HCT116 (cell line): ENCODE measurements at regions not wholly inside any gene's neighbourhood (a gene's known extent, or its start where the extent isn't known, plus 50 kb on each side); places are given as distances from the start of the nearest gene placed in this dataset.

Source experiments
- ATAC-seq: fragments of 200-7000 bp; cut with Tn5 transposase; 2 replicates; pipeline ENCODE4 v1.9.1; 2020; ENCODE audit warnings: mild to moderate bottlenecking, moderate library complexity
- BruUV-seq: library from RNA; stranded (reverse); fragments of 400-500 nt; replicated peaks from 2 replicates; lab custom pipeline; 2021; lab: Mats Ljungman, UMichigan
- CTCF ChIA-PET: fragments of 300-600 bp; sonication (Branson Sonifier 250); formaldehyde crosslinking; loops from one replicate; lab custom pipeline; 2021; ENCODE audit warnings: antibody characterized with exemption; lab: Charles Lee
- POLR2A ChIA-PET: fragments of 300-600, 350-600 bp; sonication (Branson Sonifier 250); formaldehyde crosslinking; loops from one replicate; lab custom pipeline; 2021; ENCODE audit warnings: antibody characterized with exemption; lab: Charles Lee
- RAD21 ChIA-PET, 2 experiments: fragments of 300-600 bp; sonication (Branson Sonifier 250); formaldehyde crosslinking; loops; one replicate each; lab custom pipeline; 2023; ENCODE audit warnings: low total read pairs in 2 of 2; ENCODE audit not compliant: uncharacterized antibody in 2 of 2, unreplicated experiment in 2 of 2, low non-redundant PET in 1 of 2; lab: Charles Lee
- DNase-seq: peaks from one replicate; pipeline ENCODE4 v3.0.0-alpha.2; 2010; ENCODE audit warnings: low read depth, low spot score
- H2AFZ ChIP-seq: fragments of 200-600 bp; shearing (Covaris generic), sonication (generic); 2 replicates; pipeline ENCODE4 v1.6.1; 2017; ENCODE audit warnings: low read depth, mixed run types, mixed read lengths, antibody characterized with exemption, low read length; ENCODE audit not compliant: poor library complexity, severe bottlenecking
- H3K27ac ChIP-seq: 2 replicates; pipeline ENCODE4 v1.5.1; 2012; ENCODE audit warnings: low read depth, low read length
- H3K27me3 ChIP-seq: fragments of 200-600 bp; sonication (generic); 2 replicates; pipeline ENCODE4 v1.6.1; 2016; ENCODE audit warnings: mixed run types, low read length, mixed read lengths; ENCODE audit not compliant: insufficient read depth
- H3K36me3 ChIP-seq, 2 experiments: fragments of 200-500 bp in 1 of 2; fragments of 200-600 bp in 1 of 2; sonication (Bioruptor generic) in 1 of 2; sonication (generic) in 1 of 2; 2 replicates each; pipeline versions ENCODE4 v1.5.1 to v1.6.1; 2014 to 2016; ENCODE audit warnings: low read length in 2 of 2, inconsistent platforms in 1 of 2, mixed read lengths in 1 of 2, mixed run types in 1 of 2; ENCODE audit not compliant: insufficient read depth in 2 of 2, control insufficient read depth in 1 of 2
- H3K4me1 ChIP-seq, 2 experiments: fragments of 200-600 bp in 1 of 2; sonication (generic) in 1 of 2; 2 replicates each; pipeline versions ENCODE4 v1.5.1 to v1.6.1; 2012 to 2017; ENCODE audit warnings: low read length in 2 of 2, inconsistent platforms in 1 of 2, mild to moderate bottlenecking in 1 of 2, mixed read lengths in 1 of 2, mixed run types in 1 of 2, moderate library complexity in 1 of 2; ENCODE audit not compliant: insufficient read depth in 2 of 2, control insufficient read depth in 1 of 2
- H3K4me2 ChIP-seq: fragments of 200-600 bp; sonication (generic); 2 replicates; pipeline ENCODE4 v1.6.1; 2017; ENCODE audit warnings: mixed run types, low read length, mixed read lengths
- H3K4me3 ChIP-seq, 2 experiments: fragments of 200-600 bp in 1 of 2; sonication (generic) in 1 of 2; replicated peaks in 1 of 2; 2 replicates each; pipeline ENCODE4 v1.5.1; 2011 to 2016; ENCODE audit warnings: low read length in 2 of 2, control low read depth in 1 of 2, low read depth in 1 of 2, mild to moderate bottlenecking in 1 of 2, mixed read lengths in 1 of 2, mixed run types in 1 of 2
- H3K79me2 ChIP-seq: fragments of 200-600 bp; sonication (generic); 2 replicates; pipeline ENCODE4 v1.6.1; 2017; ENCODE audit warnings: mild to moderate bottlenecking, mixed run types, low read length, moderate library complexity, mixed read lengths; ENCODE audit not compliant: insufficient read depth
- H3K9ac ChIP-seq: fragments of 200-600 bp; sonication (generic); 2 replicates; pipeline ENCODE4 v1.6.1; 2016; ENCODE audit warnings: low read length, mixed read lengths
- H3K9me2 ChIP-seq: fragments of 200-600 bp; sonication (generic), shearing (Covaris generic); 2 replicates; pipeline ENCODE4 v1.6.1; 2017; ENCODE audit warnings: mixed run types, mild to moderate bottlenecking, moderate library complexity; ENCODE audit not compliant: insufficient read depth
- H3K9me3 ChIP-seq, 2 experiments: fragments of 200-500 bp in 1 of 2; fragments of 200-600 bp in 1 of 2; sonication (Bioruptor generic) in 1 of 2; sonication (generic) in 1 of 2; 2 replicates each; pipeline ENCODE4 v1.6.1; 2014 to 2017; ENCODE audit warnings: low read length in 2 of 2, mixed read lengths in 2 of 2, inconsistent platforms in 1 of 2, low read depth in 1 of 2, mild to moderate bottlenecking in 1 of 2, mixed run types in 1 of 2, moderate library complexity in 1 of 2; ENCODE audit not compliant: control insufficient read depth in 1 of 2, insufficient read depth in 1 of 2
- H4K20me1 ChIP-seq: fragments of 200-600 bp; sonication (generic), shearing (Covaris generic); 2 replicates; pipeline ENCODE4 v1.6.1; 2017; ENCODE audit warnings: mixed run types, mild to moderate bottlenecking, moderate library complexity; ENCODE audit not compliant: insufficient read depth
- CEBPB ChIP-seq: IDR thresholded peaks from 2 replicates; pipeline ENCODE4 v1.6.1; 2012; ENCODE audit warnings: low read depth
- EGR1 ChIP-seq: IDR thresholded peaks from 2 replicates; pipeline ENCODE4 v1.6.1; 2012; ENCODE audit warnings: low read depth
- EZH2 ChIP-seq: fragments of 200-600 bp; sonication (generic); IDR thresholded peaks from 2 replicates; pipeline ENCODE4 v1.6.1; 2017; ENCODE audit warnings: antibody characterized with exemption, mixed run types
- EZH2phosphoT487 ChIP-seq: fragments of 200-600 bp; IDR thresholded peaks from 2 replicates; pipeline ENCODE4 v1.6.1; 2018; ENCODE audit warnings: antibody characterized with exemption, borderline replicate concordance
- JUND ChIP-seq: IDR thresholded peaks from 2 replicates; pipeline ENCODE4 v1.6.1; 2012
- POLR2A ChIP-seq: IDR thresholded peaks from 2 replicates; pipeline ENCODE4 v1.7.0; 2011; ENCODE audit warnings: borderline replicate concordance; ENCODE audit not compliant: insufficient read depth, insufficient read length; ENCODE audit errors: extremely low read depth
- POLR2AphosphoS5 ChIP-seq: IDR thresholded peaks from 2 replicates; pipeline ENCODE4 v1.6.1; 2011; ENCODE audit warnings: mild to moderate bottlenecking, low read depth, low read length, moderate library complexity
- SIN3A ChIP-seq: IDR thresholded peaks from 2 replicates; pipeline ENCODE4 v1.6.1; 2012; ENCODE audit warnings: low read depth
- SP1 ChIP-seq: IDR thresholded peaks from 2 replicates; pipeline ENCODE4 v1.6.1; 2012; ENCODE audit warnings: low read depth
- TCF7L2 ChIP-seq: IDR thresholded peaks from 2 replicates; pipeline ENCODE4 v1.7.0; 2011; ENCODE audit warnings: borderline replicate concordance, inconsistent platforms; ENCODE audit not compliant: insufficient read depth, insufficient read length; ENCODE audit errors: extremely low read depth
- YY1 ChIP-seq: IDR thresholded peaks from 2 replicates; pipeline ENCODE4 v1.6.1; 2011; ENCODE audit warnings: low read length, low read depth, moderate library complexity, mild to moderate bottlenecking; ENCODE audit not compliant: insufficient replicate concordance; ENCODE audit errors: extremely low read depth
- ZFX ChIP-seq: fragments of 450-650 bp; IDR thresholded peaks from 2 replicates; pipeline ENCODE4 v1.6.1; 2017
- ZNF274 ChIP-seq: fragments of 200-500 bp; sonication (Bioruptor generic); IDR thresholded peaks from 2 replicates; pipeline ENCODE4 v1.6.1; 2014; ENCODE audit warnings: mild to moderate bottlenecking, low read depth, low read length, inconsistent platforms
- intact Hi-C: fragments of 100-400 bp; cut with micrococcal nuclease; formaldehyde crosslinking; loops from 2 replicates; pipeline ENCODE4 v1.10.0; 2022
- TF ChIP-seq, protein P1 (sequence below): IDR thresholded peaks from 2 replicates; pipeline ENCODE4 v1.6.1; 2012; ENCODE audit warnings: low read depth
- TF ChIP-seq, protein P2 (sequence below): IDR thresholded peaks from 2 replicates; pipeline ENCODE4 v1.6.1; 2012

DNA sequence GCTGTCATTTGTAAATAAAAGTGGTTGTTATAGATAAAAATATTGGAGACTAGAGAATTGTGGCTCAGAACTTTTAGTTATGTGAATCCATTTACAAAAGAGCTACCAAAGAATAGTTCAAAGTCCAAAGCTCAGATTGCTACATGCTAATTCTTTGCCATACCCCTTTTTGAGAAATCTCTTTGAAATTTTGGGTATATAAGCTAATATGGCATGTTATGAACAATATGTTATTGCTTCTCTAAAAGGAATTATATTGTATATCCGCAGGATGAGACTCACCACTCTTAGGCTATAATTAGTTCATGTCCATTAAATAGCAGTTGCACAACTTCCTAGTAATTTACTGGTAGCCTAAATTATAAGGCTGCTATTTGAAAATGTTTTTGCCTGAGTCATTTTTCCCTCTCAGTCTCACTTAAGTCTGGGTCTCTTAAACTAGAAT, 178.0 kb downstream of the ZNF281 start (continued):
- TF ChIP-seq, protein P1, sequence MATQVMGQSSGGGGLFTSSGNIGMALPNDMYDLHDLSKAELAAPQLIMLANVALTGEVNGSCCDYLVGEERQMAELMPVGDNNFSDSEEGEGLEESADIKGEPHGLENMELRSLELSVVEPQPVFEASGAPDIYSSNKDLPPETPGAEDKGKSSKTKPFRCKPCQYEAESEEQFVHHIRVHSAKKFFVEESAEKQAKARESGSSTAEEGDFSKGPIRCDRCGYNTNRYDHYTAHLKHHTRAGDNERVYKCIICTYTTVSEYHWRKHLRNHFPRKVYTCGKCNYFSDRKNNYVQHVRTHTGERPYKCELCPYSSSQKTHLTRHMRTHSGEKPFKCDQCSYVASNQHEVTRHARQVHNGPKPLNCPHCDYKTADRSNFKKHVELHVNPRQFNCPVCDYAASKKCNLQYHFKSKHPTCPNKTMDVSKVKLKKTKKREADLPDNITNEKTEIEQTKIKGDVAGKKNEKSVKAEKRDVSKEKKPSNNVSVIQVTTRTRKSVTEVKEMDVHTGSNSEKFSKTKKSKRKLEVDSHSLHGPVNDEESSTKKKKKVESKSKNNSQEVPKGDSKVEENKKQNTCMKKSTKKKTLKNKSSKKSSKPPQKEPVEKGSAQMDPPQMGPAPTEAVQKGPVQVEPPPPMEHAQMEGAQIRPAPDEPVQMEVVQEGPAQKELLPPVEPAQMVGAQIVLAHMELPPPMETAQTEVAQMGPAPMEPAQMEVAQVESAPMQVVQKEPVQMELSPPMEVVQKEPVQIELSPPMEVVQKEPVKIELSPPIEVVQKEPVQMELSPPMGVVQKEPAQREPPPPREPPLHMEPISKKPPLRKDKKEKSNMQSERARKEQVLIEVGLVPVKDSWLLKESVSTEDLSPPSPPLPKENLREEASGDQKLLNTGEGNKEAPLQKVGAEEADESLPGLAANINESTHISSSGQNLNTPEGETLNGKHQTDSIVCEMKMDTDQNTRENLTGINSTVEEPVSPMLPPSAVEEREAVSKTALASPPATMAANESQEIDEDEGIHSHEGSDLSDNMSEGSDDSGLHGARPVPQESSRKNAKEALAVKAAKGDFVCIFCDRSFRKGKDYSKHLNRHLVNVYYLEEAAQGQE = no peak
- no peak for TF ChIP-seq EZH2phosphoT487
- no peak for TF ChIP-seq POLR2AphosphoS5
- TF ChIP-seq ZNF274 = no peak
- TF ChIP-seq, all 23 proteins: peak for 0

DNA sequence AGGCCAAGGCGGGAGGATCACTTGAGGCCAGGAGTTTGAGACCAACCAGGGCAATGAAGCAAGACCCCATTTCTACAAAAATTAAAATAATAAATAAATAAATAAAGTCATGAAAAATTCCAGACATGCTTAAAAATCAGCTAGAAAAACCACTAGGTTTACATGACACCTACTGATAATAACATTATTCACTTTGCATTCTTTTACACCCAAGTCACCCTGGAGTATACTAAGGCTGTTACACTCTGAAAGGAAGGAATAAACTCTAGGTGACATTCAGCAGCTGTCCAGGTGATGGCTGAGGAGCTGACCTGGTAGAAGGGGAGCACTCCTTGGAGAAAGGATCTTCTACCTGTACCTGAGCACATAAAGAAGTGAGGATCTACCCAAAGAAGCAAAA, 179.2 kb downstream of the ZNF281 start:
- Histone ChIP-seq H3K9ac (no peak overlapping the region), H3K27me3 (no peaks in the 10 kb centered on the region), H3K27ac (no peak overlapping the region), H3K9me2 (no peaks in the 10 kb centered on the region), H3K36me3 (no peaks in the 10 kb centered on the region), H3K79me2 (no peaks in the 10 kb centered on the region), H3K4me3 (no peak overlapping the region), H3K4me1 (no peaks in the 10 kb centered on the region), H4K20me1 (no peaks in the 10 kb centered on the region), H2AFZ (no peak overlapping the region), H3K9me3 (no peaks in the 10 kb centered on the region), H3K4me2 (no peak overlapping the region)
- DNase-seq = no peak
- ChIA-PET CTCF (no interaction called here), RAD21 (no interaction called here), POLR2A (no interaction called here)
- BruUV-seq = no TSS peak
- ATAC-seq = no peak
- TF ChIP-seq EZH2phosphoT487 (no peak), TCF7L2 (no peak), CEBPB (no peak), ZFX (no peak), EZH2 (no peak), POLR2A (no peak), YY1 (no peak), EGR1 (no peak), JUND (no peak), SIN3A (no peak), SP1 (no peak), ZNF274 (no peak)
- TF ChIP-seq, protein P2, sequence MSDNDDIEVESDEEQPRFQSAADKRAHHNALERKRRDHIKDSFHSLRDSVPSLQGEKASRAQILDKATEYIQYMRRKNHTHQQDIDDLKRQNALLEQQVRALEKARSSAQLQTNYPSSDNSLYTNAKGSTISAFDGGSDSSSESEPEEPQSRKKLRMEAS = no peak
- intact Hi-C loops = no loop called here
